ENCODE measurements at regions not wholly inside any gene's neighbourhood (a gene's known extent, or its start where the extent isn't known, plus 50 kb on each side); places are given as distances from the start of the nearest gene placed in this dataset.

GRCh38 chr6:100105919-100106529 lies 112.0 kb upstream of the MCHR2 start:
- no peaks in the 10 kb centered on the region for H3K27me3 ChIP-seq
- H3K4me3 ChIP-seq: no peak overlapping the region
- H3K9me3 ChIP-seq (replicated peaks): no peaks in the 10 kb centered on the region
- no peak for DNase-seq
- no peaks in the 10 kb centered on the region for H3K36me3 ChIP-seq
- no peaks in the 10 kb centered on the region; the same call in 1 of the 2 replicates for H3K4me1 ChIP-seq
- H3K27ac ChIP-seq: no peak overlapping the region

DNA sequence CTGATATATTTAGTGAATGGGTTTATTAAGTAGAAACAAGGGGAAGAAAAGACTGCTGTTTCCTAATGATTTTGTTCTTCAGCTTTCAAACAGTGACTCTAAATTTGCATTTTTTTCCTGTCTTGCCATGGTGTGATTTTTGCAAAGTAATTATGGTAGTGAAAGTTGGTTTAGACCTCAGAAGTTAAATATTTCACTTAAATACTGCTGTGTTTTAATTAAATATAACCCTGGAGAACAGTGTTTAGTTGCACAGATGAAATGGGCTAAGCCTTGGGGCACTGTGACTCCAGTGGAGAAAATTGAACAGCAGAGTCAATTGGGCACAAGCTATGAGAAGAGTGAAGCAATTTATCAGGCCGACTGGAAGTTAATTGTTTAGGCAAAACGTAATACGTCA lies 111.1 kb upstream of the MCHR2 start:
- Histone ChIP-seq H3K27ac (no peak overlapping the region), H3K4me3 (no peak overlapping the region), H3K36me3 (no peaks in the 10 kb centered on the region), H3K4me1 (no peaks in the 10 kb centered on the region; the same call in 1 of the 2 replicates), H3K9me3 (replicated peaks) (no peaks in the 10 kb centered on the region), H3K27me3 (no peaks in the 10 kb centered on the region)
- DNase-seq: no peak

DNA sequence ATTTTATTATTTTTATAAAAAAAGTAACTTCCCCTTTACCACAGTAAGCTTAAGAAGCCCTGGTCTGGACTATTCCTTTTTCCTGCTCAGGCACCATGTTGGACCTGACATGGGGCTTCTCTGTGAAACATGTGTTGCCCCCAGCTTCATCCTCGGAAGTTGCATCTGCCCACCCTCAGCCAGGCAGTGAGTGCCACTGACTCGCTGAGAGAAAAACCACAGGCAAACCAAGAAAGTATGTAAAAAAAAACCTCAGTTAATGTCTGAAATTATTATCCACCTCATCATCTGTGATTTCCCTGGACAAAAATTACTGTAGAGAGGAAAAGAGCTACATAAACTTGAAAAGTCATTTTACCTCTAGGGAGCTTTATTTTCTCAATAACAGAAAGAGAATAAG lies 109.9 kb upstream of the MCHR2 start:
- H3K27ac ChIP-seq: no peak overlapping the region
- H3K9me3 ChIP-seq (replicated peaks): no peaks in the 10 kb centered on the region
- no peaks in the 10 kb centered on the region for H3K36me3 ChIP-seq
- no peaks in the 10 kb centered on the region for H3K27me3 ChIP-seq
- no peak for DNase-seq
- H3K4me3 ChIP-seq: no peak overlapping the region
- H3K4me1 ChIP-seq: no peaks in the 10 kb centered on the region; the same call in 1 of the 2 replicates

GRCh38 chr6:100103194-100103593 lies 109.2 kb upstream of the MCHR2 start:
- Histone ChIP-seq H3K4me3 (no peak overlapping the region), H3K36me3 (no peaks in the 10 kb centered on the region), H3K9me3 (replicated peaks) (no peaks in the 10 kb centered on the region), H3K4me1 (no peaks in the 10 kb centered on the region; the same call in 1 of the 2 replicates), H3K27me3 (no peaks in the 10 kb centered on the region), H3K27ac (no peak overlapping the region)
- no peak for DNase-seq

- Histone ChIP-seq H3K4me3 (no peak overlapping the region), H3K27me3 (no peaks in the 10 kb centered on the region), H3K4me1 (no peaks in the 10 kb centered on the region; the same call in 1 of the 2 replicates), H3K36me3 (no peaks in the 10 kb centered on the region), H3K9me3 (replicated peaks) (no peaks in the 10 kb centered on the region), H3K27ac (no peak overlapping the region)
- DNase-seq: no peak
Measured at GRCh38 chr6:100101644-100102043, 107.6 kb upstream of the MCHR2 start.

DNA sequence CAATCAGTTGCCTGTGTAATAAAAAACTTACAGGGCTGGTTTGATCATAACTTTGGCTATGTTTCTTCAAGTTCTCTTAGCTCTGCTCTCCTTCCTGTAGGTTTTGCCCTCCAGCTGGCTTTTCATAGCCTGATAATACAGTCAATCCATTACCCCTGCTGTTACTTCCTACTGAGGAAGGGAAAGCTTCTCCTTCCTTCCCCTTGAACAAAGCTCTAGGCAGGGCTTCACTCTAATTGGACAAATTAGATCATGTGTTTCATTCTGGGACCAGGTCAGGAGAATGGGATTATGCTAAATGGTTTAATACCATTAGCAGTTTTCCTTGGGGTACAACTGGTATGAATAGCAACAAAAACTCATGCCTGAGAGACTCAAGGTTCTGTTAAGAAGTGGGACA lies 106.8 kb upstream of the MCHR2 start:
- H3K9me3 ChIP-seq (replicated peaks): no peaks in the 10 kb centered on the region
- no peak overlapping the region for H3K4me3 ChIP-seq
- DNase-seq: no peak
- no peaks in the 10 kb centered on the region for H3K36me3 ChIP-seq
- H3K27me3 ChIP-seq: no peaks in the 10 kb centered on the region
- H3K27ac ChIP-seq: no peak overlapping the region
- no peaks in the 10 kb centered on the region; the same call in 1 of the 2 replicates for H3K4me1 ChIP-seq

DNA sequence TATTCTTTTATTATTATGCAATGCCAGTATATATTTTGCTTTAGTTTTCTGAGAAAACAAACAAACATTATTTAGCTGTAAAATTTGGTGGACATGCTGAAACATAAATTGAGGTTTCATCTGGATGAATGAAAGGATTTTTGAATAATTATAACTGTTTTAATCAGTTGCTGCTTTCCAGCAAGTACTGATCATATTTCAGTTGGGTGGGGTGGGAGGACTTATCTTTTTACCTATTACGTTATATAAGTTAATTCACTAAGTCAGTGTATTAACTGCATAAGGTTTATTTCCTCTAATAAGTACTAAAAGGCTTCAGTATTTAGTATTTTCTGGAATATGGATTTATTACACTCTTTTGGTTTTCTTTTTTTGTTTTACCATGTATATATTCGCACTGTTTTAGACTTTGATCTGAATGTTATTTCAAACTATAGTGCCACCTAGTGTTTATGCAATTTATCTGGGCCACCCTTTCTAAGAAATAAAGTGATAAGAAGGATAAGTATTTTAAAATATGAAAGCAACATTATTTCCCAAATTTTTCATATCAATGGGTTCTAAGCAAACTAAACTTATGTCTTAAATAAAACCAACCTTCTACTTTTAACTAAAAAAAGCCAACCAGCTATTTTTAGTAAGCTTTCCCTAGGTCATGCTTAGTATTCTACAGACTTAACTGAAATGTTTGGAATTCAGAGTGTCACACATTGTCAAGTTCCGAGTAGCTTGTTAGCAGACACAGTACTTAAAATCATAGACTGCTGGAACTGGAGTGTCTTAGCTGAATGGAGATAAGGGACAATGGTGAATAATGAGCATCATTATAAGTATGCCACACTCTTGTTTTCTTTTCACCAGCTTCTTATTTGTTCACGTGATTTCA lies 105.4 kb upstream of the MCHR2 start:
- Histone ChIP-seq H3K36me3 (no peaks in the 10 kb centered on the region), H3K27ac (no peak overlapping the region)
- DNase-seq: peak in 1 of 2 experiments; percentile 51

DNA sequence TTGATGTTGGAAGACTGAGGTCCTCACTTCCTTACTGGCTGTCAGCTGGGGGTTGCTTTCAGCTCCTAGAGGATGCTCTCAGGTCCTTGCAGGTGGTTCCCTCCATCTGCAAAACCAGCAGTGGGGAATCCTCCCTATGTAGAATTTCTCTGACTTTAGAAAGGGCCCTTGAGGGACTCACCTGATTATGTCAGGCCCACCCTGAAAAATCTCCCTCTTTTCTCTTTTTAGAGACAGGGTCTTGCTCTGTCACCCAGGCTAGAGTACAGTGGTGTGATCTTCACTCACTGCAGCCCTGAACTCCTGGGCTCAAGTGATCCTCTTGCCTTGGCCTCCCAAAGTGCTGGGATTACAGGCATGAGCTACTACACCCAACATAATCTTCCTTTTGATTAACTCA lies 102.9 kb upstream of the MCHR2 start:
- no peak for DNase-seq
- no peaks in the 10 kb centered on the region for H3K36me3 ChIP-seq
- no peak overlapping the region for H3K27ac ChIP-seq
- H3K4me3 ChIP-seq: no peak overlapping the region
- no peaks in the 10 kb centered on the region for H3K9me3 ChIP-seq (replicated peaks)
- no peaks in the 10 kb centered on the region; the same call in 1 of the 2 replicates for H3K4me1 ChIP-seq
- H3K27me3 ChIP-seq: no peaks in the 10 kb centered on the region

More for the DNA sequence above, 105.4 kb upstream of the MCHR2 start:
- Histone ChIP-seq H3K4me3 (no peak overlapping the region), H3K9me3 (replicated peaks) (no peaks in the 10 kb centered on the region), H3K27me3 (no peaks in the 10 kb centered on the region), H3K4me1 (no peaks in the 10 kb centered on the region; the same call in 1 of the 2 replicates)

DNA sequence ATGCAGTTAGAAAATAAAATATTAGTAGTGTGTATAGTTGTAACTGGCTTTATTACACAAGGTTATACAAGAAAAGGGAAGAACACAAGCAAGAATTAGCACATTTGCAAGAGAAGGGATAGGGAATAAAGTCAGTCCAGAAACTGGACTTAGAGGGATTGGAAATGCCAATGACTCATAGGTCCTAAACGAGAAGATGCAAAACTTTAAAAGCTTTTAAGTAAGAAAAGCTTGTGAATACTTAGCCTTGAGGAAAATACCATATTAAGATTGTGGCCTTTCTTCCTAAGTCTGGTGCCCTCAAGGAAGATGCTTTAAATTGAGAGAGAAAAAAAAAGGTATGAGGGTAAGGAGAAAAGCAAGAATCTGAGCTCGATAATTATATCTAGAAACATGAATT lies 102.3 kb upstream of the MCHR2 start:
- Histone ChIP-seq H3K4me1 (no peaks in the 10 kb centered on the region; the same call in 1 of the 2 replicates), H3K27ac (no peak overlapping the region), H3K4me3 (no peak overlapping the region), H3K9me3 (replicated peaks) (no peaks in the 10 kb centered on the region), H3K36me3 (no peaks in the 10 kb centered on the region), H3K27me3 (no peaks in the 10 kb centered on the region)
- DNase-seq: no peak

- DNase-seq: no peak
- Histone ChIP-seq H3K36me3 (no peaks in the 10 kb centered on the region), H3K4me1 (no peaks in the 10 kb centered on the region), H3K27me3 (no peaks in the 10 kb centered on the region), H3K27ac (no peak overlapping the region), H3K9me3 (replicated peaks) (no peaks in the 10 kb centered on the region), H3K4me3 (no peak overlapping the region)
Measured at GRCh38 chr6:100093405-100093804, 99.4 kb upstream of the MCHR2 start.

DNA sequence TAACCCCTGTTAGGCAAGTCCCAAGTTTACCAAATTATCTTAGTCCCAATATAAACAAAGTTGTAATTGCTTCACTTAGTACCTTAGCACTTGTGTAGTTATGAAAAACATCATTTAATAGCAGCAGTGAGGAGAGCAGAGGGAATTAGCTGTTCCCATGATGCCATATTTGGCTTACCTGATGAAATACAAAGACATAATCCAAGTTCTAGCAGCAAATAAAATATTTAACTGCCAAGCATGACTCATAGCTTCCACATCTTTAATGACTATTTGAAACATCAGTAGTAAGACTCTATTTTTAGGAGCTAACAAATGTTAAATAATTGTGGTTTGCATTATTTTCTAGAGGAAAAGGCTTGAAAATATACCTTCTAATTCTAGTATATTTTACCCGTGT lies 94.0 kb upstream of the MCHR2 start:
- Histone ChIP-seq H3K27ac (no peak overlapping the region), H3K27me3 (no peaks in the 10 kb centered on the region), H3K9me3 (replicated peaks) (no peaks in the 10 kb centered on the region), H3K4me1 (peaks cover 7% of the 10 kb centered on the region), H3K36me3 (no peaks in the 10 kb centered on the region), H3K4me3 (no peak overlapping the region)
- no peak for DNase-seq

- Histone ChIP-seq H3K27ac (no peak overlapping the region), H3K9me3 (replicated peaks) (no peaks in the 10 kb centered on the region), H3K27me3 (no peaks in the 10 kb centered on the region), H3K4me1 (peaks cover 7% of the 10 kb centered on the region), H3K36me3 (no peaks in the 10 kb centered on the region), H3K4me3 (no peak overlapping the region)
- no peak for DNase-seq
Measured at GRCh38 chr6:100084991-100085364, 91.0 kb upstream of the MCHR2 start.

GRCh38 chr6:100084316-100084990 lies 90.4 kb upstream of the MCHR2 start:
- peak in 1 of 2 experiments; percentile 13 for DNase-seq
- Histone ChIP-seq H3K4me3 (no peak overlapping the region), H3K4me1 (peaks cover 7% of the 10 kb centered on the region), H3K27ac (no peak overlapping the region), H3K36me3 (no peaks in the 10 kb centered on the region), H3K27me3 (no peaks in the 10 kb centered on the region), H3K9me3 (replicated peaks) (no peaks in the 10 kb centered on the region)

GRCh38 chr6:100078509-100078908 lies 84.5 kb upstream of the MCHR2 start:
- H3K4me3 ChIP-seq: no peak overlapping the region
- H3K27ac ChIP-seq: no peak overlapping the region
- no peaks in the 10 kb centered on the region for H3K9me3 ChIP-seq (replicated peaks)
- no peaks in the 10 kb centered on the region for H3K27me3 ChIP-seq
- H3K36me3 ChIP-seq: no peaks in the 10 kb centered on the region
- peaks cover under 1% of the 10 kb centered on the region; the same call in 1 of the 2 replicates for H3K4me1 ChIP-seq
- DNase-seq: peak in 1 of 2 experiments; percentile 32

- DNase-seq: no peak
- H3K36me3 ChIP-seq: no peaks in the 10 kb centered on the region
- peaks cover 5% of the 10 kb centered on the region; the same call in 1 of the 2 replicates for H3K9me3 ChIP-seq (replicated peaks)
- H3K4me1 ChIP-seq: no peaks in the 10 kb centered on the region
- H3K27me3 ChIP-seq: no peaks in the 10 kb centered on the region
- no peak overlapping the region for H3K27ac ChIP-seq
- no peak overlapping the region for H3K4me3 ChIP-seq
Measured at GRCh38 chr6:100065348-100065747, 71.3 kb upstream of the MCHR2 start.

All from SJCRH30 (cell line).